ENCODE measurements at regions not wholly inside any gene's neighbourhood (a gene's known extent, or its start where the extent isn't known, plus 50 kb on each side); places are given as distances from the start of the nearest gene placed in this dataset.

DNA sequence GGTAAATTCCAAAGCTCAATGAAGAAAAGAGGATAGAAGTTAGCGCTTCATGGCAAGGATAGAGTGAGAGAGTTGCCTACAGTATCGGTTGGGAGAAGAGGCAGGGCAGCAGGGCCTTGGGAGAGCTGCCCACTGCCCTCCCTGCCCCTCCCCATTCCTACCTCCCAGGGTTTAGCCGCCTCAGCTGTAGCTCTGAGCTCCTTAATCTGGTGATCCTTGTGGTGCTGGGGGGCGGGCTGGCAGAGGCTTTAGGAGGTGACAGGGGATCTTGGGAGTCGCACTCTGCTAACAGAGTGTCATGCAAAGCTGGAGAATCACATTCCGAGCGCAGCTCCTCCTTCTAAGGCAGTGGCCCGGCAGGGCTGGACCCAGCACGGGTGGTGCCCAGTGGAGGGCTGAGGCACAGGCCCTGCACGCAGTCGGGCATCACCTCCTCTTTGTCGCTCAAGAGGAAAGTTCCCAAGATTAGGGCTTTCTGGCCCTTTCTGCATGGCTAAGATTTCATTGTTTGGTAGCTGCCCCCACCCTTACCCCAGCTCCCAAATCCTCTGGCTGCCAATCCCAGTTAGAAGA lies 57.1 kb upstream of the POLG start:
- no peaks in the 10 kb centered on the region for H3K4me1 Mint-ChIP-seq (ENCODE audit: low read depth)
- H3K27me3 Mint-ChIP-seq, result peaks cover 35% of the 10 kb centered on the region
- H3K36me3 Mint-ChIP-seq (ENCODE audit: low read depth), result no peaks in the 10 kb centered on the region
- H3K9me3 Mint-ChIP-seq, result no peaks in the 10 kb centered on the region
- no peak for DNase-seq
- no peak overlapping the region for H3K4me3 Mint-ChIP-seq
- no peak overlapping the region for H3K27ac Mint-ChIP-seq

DNA sequence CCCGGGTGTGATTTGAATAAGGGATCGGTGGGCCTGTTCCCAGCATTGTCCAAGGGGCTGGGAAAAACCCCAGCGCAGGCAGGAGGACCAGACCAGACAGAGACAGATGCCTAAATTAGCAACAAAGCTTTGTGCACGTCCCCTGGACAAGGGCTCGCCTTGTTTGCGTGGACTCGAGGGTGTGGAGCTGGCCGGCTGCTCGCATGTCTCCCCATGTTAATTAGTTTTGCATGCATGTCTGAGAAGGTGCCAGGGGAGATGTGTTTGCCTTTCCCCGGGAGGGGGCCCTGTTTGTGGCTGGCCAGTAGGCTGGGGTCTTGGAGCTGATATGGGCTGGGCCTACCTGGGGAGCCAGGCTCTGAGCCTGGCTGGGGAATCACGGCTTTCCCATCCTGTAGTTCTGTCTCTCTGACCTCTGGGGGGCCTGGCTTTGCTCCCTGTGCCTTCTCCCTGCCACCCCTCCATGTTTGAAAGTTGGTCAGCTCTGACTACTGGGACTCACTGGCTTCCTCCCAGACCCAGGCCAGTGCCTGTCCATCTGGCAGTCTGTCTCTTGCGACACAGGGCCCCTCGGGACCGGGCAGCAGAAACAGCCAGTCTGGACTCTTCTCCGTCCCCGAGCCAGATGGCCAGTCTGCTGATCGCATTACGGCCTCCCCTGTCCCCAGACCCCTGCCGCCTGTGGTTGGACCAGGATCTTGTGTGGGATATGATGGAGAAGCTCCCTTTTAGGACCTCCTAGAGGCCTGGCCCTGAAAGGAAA lies 55.4 kb upstream of the POLG start:
- Mint-ChIP-seq H3K4me3 (no peak overlapping the region), H3K27ac (no peak overlapping the region), H3K27me3 (peaks cover 30% of the 10 kb centered on the region), H3K4me1 (ENCODE audit: low read depth) (no peaks in the 10 kb centered on the region), H3K9me3 (no peaks in the 10 kb centered on the region), H3K36me3 (ENCODE audit: low read depth) (no peaks in the 10 kb centered on the region)
- DNase-seq, result no peak

GRCh38 chr15:89387140-89387903 lies 52.7 kb upstream of the POLG start:
- Mint-ChIP-seq H3K36me3 (ENCODE audit: low read depth) (no peaks in the 10 kb centered on the region), H3K4me3 (no peak overlapping the region), H3K4me1 (ENCODE audit: low read depth) (no peaks in the 10 kb centered on the region), H3K9me3 (no peaks in the 10 kb centered on the region), H3K27me3 (peaks cover 26% of the 10 kb centered on the region), H3K27ac (no peak overlapping the region)
- no peak for DNase-seq

- Mint-ChIP-seq H3K27me3 (peaks cover 35% of the 10 kb centered on the region), H3K4me1 (ENCODE audit: low read depth) (no peaks in the 10 kb centered on the region), H3K4me3 (no peak overlapping the region), H3K9me3 (no peaks in the 10 kb centered on the region), H3K36me3 (ENCODE audit: low read depth) (no peaks in the 10 kb centered on the region), H3K27ac (no peak overlapping the region)
- no peak for DNase-seq
Observed at GRCh38 chr15:89385596-89386331, 51.1 kb upstream of the POLG start.
